GM23248 (cell line): ENCODE measurements at regions not wholly inside any gene's neighbourhood (a gene's known extent, or its start where the extent isn't known, plus 50 kb on each side); places are given as distances from the start of the nearest gene placed in this dataset.

Source experiments
- EZH2 ChIP-seq: fragments of 200-600 bp; sonication (generic); IDR thresholded peaks from 2 replicates; pipeline ENCODE4 v1.6.1; 2018; ENCODE audit warnings: antibody characterized with exemption, mild to moderate bottlenecking; ENCODE audit not compliant: insufficient read depth, poor library complexity, severe bottlenecking
- EZH2phosphoT487 ChIP-seq: fragments of 200-600 bp; sonication (generic); IDR thresholded peaks from 2 replicates; pipeline ENCODE4 v1.6.1; 2018; ENCODE audit warnings: antibody characterized with exemption, moderate library complexity, mild to moderate bottlenecking, low read depth; ENCODE audit not compliant: insufficient read depth

DNA sequence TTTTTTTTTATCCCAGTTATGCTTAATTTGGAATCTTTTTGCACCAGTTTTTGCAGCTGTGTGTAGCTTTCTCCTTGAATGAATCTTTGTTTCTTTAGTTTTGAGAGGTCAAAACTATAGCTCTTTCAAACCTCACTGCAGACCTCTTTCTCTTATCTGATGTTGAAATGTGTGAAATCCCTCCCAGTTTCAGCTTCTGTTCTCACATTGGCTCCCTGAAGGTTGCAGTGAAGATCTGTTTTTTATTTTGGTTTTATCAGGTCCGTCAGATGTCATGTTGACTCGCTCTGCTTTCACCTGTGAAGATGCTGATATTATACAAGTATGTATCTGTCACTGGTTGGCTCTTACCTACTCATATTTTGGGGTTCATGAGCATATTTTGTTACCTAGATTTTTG, 372.0 kb downstream of the RFC3 start:
- TF ChIP-seq EZH2 = no peak
- TF ChIP-seq EZH2phosphoT487 = no peak
